Limb (tissue), 2 donors: ENCODE measurements at regions not wholly inside any gene's neighbourhood (a gene's known extent, or its start where the extent isn't known, plus 50 kb on each side); places are given as distances from the start of the nearest gene placed in this dataset.
"Not testable (repeated sequence)": the region's sequence is repeated elsewhere in the genome, so short reads cannot be mapped to it uniquely, and the experiment has no call there.

ENCODE experiments used
- DNase-seq, 2 donors: peaks; one replicate each; pipeline ENCODE4 v3.0.0-alpha.2; 2016; ENCODE audit errors: extremely low spot score in 2 of 2

- no peak for DNase-seq
Observed at GRCh38 chr4:180336494-180337090, 1906.6 kb upstream of the TENM3 start.

GRCh38 chr4:180341926-180342325, 1901.3 kb upstream of the TENM3 start:
- no peak for DNase-seq

- DNase-seq = no peak
Observed at GRCh38 chr4:180350901-180351300, 1892.3 kb upstream of the TENM3 start.

GRCh38 chr4:180356766-180357165, 1886.4 kb upstream of the TENM3 start:
- DNase-seq = no peak

GRCh38 chr4:180360113-180360512, 1883.1 kb upstream of the TENM3 start:
- DNase-seq = not testable (repeated sequence)

GRCh38 chr4:180363815-180364214, 1879.4 kb upstream of the TENM3 start:
- DNase-seq = no peak

GRCh38 chr4:180372691-180373090, 1870.5 kb upstream of the TENM3 start:
- DNase-seq = no peak

- no peak for DNase-seq
Observed at GRCh38 chr4:180377741-180378140, 1865.5 kb upstream of the TENM3 start.

- DNase-seq = no peak
Observed at GRCh38 chr4:180380733-180381132, 1862.5 kb upstream of the TENM3 start.

- no peak for DNase-seq
Observed at GRCh38 chr4:180391613-180392012, 1851.6 kb upstream of the TENM3 start.

GRCh38 chr4:180394312-180394711, 1848.9 kb upstream of the TENM3 start:
- no peak for DNase-seq

GRCh38 chr4:180394730-180395129, 1848.5 kb upstream of the TENM3 start:
- DNase-seq = no peak

GRCh38 chr4:180398564-180398963, 1844.6 kb upstream of the TENM3 start:
- no peak for DNase-seq

- DNase-seq = no peak
Observed at GRCh38 chr4:180407275-180407885, 1835.8 kb upstream of the TENM3 start.

GRCh38 chr4:180418819-180419531, 1824.2 kb upstream of the TENM3 start:
- DNase-seq = no peak

- no peak for DNase-seq
Observed at GRCh38 chr4:180422989-180423711, 1820.1 kb upstream of the TENM3 start.

GRCh38 chr4:180423712-180424057, 1819.5 kb upstream of the TENM3 start:
- DNase-seq = no peak

GRCh38 chr4:180426938-180427337, 1816.3 kb upstream of the TENM3 start:
- DNase-seq = no peak

- no peak for DNase-seq
Observed at GRCh38 chr4:180430283-180430682, 1812.9 kb upstream of the TENM3 start.

GRCh38 chr4:180434131-180434895, 1808.9 kb upstream of the TENM3 start:
- peak in 1 of 2 donors; percentile 15 for DNase-seq

GRCh38 chr4:180436361-180436760, 1806.8 kb upstream of the TENM3 start:
- no peak for DNase-seq

- DNase-seq = no peak
Observed at GRCh38 chr4:180437601-180438000, 1805.6 kb upstream of the TENM3 start.
